ENCODE measurements at regions not wholly inside any gene's neighbourhood (a gene's known extent, or its start where the extent isn't known, plus 50 kb on each side); places are given as distances from the start of the nearest gene placed in this dataset.
A peak's percentile ranks its signal among the peaks of the same experiment; 100 is the strongest.

- Histone ChIP-seq H3K4me2 (no peak overlapping the region), H3K27ac (no peak overlapping the region), H2AFZ (no peak overlapping the region), H3K4me1 (replicated peaks; ENCODE audit: insufficient read depth) (no peaks in the 10 kb centered on the region), H3K36me3 (ENCODE audit: low read depth) (no peaks in the 10 kb centered on the region), H3K9me2 (ENCODE audit: insufficient read depth) (no peaks in the 10 kb centered on the region), H4K20me1 (ENCODE audit: insufficient read depth) (no peaks in the 10 kb centered on the region), H3K4me3 (no peak overlapping the region), H3K27me3 (ENCODE audit: insufficient read depth, low read depth) (no peaks in the 10 kb centered on the region), H3K9me3 (ENCODE audit: insufficient read depth, low read depth) (no peaks in the 10 kb centered on the region), H3F3A (ENCODE audit: insufficient read depth, low read depth) (no peaks in the 10 kb centered on the region), H3K79me2 (ENCODE audit: low read depth) (no peaks in the 10 kb centered on the region)
- no TSS peak for BruUV-seq (replicated peaks)
- intact Hi-C loops (cut with micrococcal nuclease; ENCODE audit: unreplicated experiment): loop anchor here (5.0 kb wide), 1 partner anchor 1789 kb away; no protein-coding TSS in a partner anchor
- TF ChIP-seq, protein P1, sequence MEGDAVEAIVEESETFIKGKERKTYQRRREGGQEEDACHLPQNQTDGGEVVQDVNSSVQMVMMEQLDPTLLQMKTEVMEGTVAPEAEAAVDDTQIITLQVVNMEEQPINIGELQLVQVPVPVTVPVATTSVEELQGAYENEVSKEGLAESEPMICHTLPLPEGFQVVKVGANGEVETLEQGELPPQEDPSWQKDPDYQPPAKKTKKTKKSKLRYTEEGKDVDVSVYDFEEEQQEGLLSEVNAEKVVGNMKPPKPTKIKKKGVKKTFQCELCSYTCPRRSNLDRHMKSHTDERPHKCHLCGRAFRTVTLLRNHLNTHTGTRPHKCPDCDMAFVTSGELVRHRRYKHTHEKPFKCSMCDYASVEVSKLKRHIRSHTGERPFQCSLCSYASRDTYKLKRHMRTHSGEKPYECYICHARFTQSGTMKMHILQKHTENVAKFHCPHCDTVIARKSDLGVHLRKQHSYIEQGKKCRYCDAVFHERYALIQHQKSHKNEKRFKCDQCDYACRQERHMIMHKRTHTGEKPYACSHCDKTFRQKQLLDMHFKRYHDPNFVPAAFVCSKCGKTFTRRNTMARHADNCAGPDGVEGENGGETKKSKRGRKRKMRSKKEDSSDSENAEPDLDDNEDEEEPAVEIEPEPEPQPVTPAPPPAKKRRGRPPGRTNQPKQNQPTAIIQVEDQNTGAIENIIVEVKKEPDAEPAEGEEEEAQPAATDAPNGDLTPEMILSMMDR (conservative IDR thresholded peaks at IDR 0.05): peak; percentile 76
- TF ChIP-seq EZH2 (IDR thresholded peaks at IDR 0.05; ENCODE audit: low read depth): no peak
- ChIA-PET CTCF (interaction anchor here (0.5 kb wide), 1 partner anchor 186 kb away, joined by 11 read pairs; no protein-coding TSS in a partner anchor), POLR2A (ENCODE audit: unreplicated experiment) (interaction anchor here (0.6 kb wide), 1 partner anchor 488 kb away, joined by 3 read pairs; no protein-coding TSS in a partner anchor)
- DNase-seq: peak; percentile 8 to 54
These were observed 225.1 kb upstream of the CA10 start for GRCh38 chr17:52383493-52384100.

- TF ChIP-seq, protein P1 (conservative IDR thresholded peaks at IDR 0.05): no peak
- no peak for TF ChIP-seq EZH2 (IDR thresholded peaks at IDR 0.05; ENCODE audit: low read depth)
- H2AFZ ChIP-seq: no peak overlapping the region
- H3K79me2 ChIP-seq (ENCODE audit: low read depth): no peaks in the 10 kb centered on the region
- H3K4me3 ChIP-seq: no peak overlapping the region
- ChIA-PET CTCF (no interaction called here), POLR2A (ENCODE audit: unreplicated experiment) (no interaction called here)
- H3K27me3 ChIP-seq (ENCODE audit: insufficient read depth, low read depth): no peaks in the 10 kb centered on the region
- no peak overlapping the region for H3K4me2 ChIP-seq
- no peak overlapping the region for H3K27ac ChIP-seq
- H3F3A ChIP-seq (ENCODE audit: insufficient read depth, low read depth): no peaks in the 10 kb centered on the region
- no peak for DNase-seq
- H3K9me3 ChIP-seq (ENCODE audit: insufficient read depth, low read depth): no peaks in the 10 kb centered on the region
- no peaks in the 10 kb centered on the region for H4K20me1 ChIP-seq (ENCODE audit: insufficient read depth)
- intact Hi-C loops (cut with micrococcal nuclease; ENCODE audit: unreplicated experiment): no loop called here
- H3K9me2 ChIP-seq (ENCODE audit: insufficient read depth): no peaks in the 10 kb centered on the region
- H3K36me3 ChIP-seq (ENCODE audit: low read depth): no peaks in the 10 kb centered on the region
- BruUV-seq (replicated peaks): no TSS peak
- H3K4me1 ChIP-seq (replicated peaks; ENCODE audit: insufficient read depth): no peaks in the 10 kb centered on the region
These were observed 220.3 kb upstream of the CA10 start for GRCh38 chr17:52378860-52379259.

DNA sequence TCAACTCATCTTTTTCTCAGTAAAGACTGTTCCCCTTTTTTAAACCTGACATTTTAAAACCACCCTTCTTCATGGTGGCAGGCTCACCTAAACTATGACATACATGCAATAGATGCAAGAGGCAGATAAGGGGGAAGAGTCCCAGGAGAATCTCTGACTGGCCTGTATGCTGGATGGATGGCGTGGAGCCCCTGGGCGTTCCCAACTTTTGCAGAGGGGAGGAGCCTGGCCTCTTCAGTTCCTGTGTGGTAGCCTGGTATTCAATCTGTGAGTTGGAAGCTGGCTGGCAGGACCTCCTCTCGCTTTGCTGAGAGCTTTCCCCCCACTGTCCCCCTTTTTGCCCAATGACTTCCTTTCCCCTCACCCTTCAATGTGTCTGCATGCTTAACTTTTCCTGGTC lies 217.6 kb upstream of the CA10 start:
- CTCF ChIA-PET: no interaction called here

More for the DNA sequence above, 217.6 kb upstream of the CA10 start:
- intact Hi-C loops (cut with micrococcal nuclease; ENCODE audit: unreplicated experiment): no loop called here
- Histone ChIP-seq H3K79me2 (ENCODE audit: low read depth) (no peaks in the 10 kb centered on the region), H3K27ac (no peak overlapping the region), H3F3A (ENCODE audit: insufficient read depth, low read depth) (no peaks in the 10 kb centered on the region), H4K20me1 (ENCODE audit: insufficient read depth) (no peaks in the 10 kb centered on the region), H3K9me2 (ENCODE audit: insufficient read depth) (no peaks in the 10 kb centered on the region), H3K4me2 (no peak overlapping the region), H3K36me3 (ENCODE audit: low read depth) (no peaks in the 10 kb centered on the region), H3K4me3 (no peak overlapping the region), H3K9me3 (ENCODE audit: insufficient read depth, low read depth) (no peaks in the 10 kb centered on the region), H2AFZ (no peak overlapping the region), H3K27me3 (ENCODE audit: insufficient read depth, low read depth) (no peaks in the 10 kb centered on the region), H3K4me1 (replicated peaks; ENCODE audit: insufficient read depth) (no peaks in the 10 kb centered on the region)
- DNase-seq: no peak
- TF ChIP-seq, protein P1 (conservative IDR thresholded peaks at IDR 0.05): no peak
- TF ChIP-seq EZH2 (IDR thresholded peaks at IDR 0.05; ENCODE audit: low read depth): no peak
- BruUV-seq (replicated peaks): no TSS peak
- POLR2A ChIA-PET (ENCODE audit: unreplicated experiment): no interaction called here
